Ascending aorta (tissue), 2 donors: ENCODE measurements at regions not wholly inside any gene's neighbourhood (a gene's known extent, or its start where the extent isn't known, plus 50 kb on each side); places are given as distances from the start of the nearest gene placed in this dataset.

Source experiments
- DNase-seq, 2 donors: peaks; one replicate each; pipeline ENCODE4 v3.0.0-alpha.2; 2019; ENCODE audit warnings: low spot score in 2 of 2
- H3K27ac ChIP-seq, 2 donors: fragments of 200-600 bp; sonication (generic); one replicate each; pipeline ENCODE4 v1.5.1; 2016 to 2017; ENCODE audit warnings: mild to moderate bottlenecking in 1 of 2
- H3K27me3 ChIP-seq: fragments of 200-600 bp; sonication (generic); one replicate; pipeline ENCODE4 v1.5.1; 2017
- H3K36me3 ChIP-seq, 2 donors: fragments of 200-600 bp; sonication (generic); one replicate each; pipeline ENCODE4 v1.5.1; 2016
- H3K4me1 ChIP-seq, 2 donors: fragments of 200-600 bp; sonication (generic); one replicate each; pipeline ENCODE4 v1.5.1; 2016 to 2017; ENCODE audit warnings: mild to moderate bottlenecking in 1 of 2
- H3K4me3 ChIP-seq, 2 donors: fragments of 200-600 bp; sonication (generic); one replicate each; pipeline ENCODE4 v1.5.1; 2016 to 2017; ENCODE audit warnings: mild to moderate bottlenecking in 1 of 2
- H3K9me3 ChIP-seq, 2 donors: fragments of 200-600 bp; sonication (generic); one replicate each; pipeline ENCODE4 v1.5.1; 2016
- intact Hi-C: fragments of 100-400 bp; cut with DNase I; formaldehyde crosslinking; loops from one replicate; pipeline ENCODE4 v1.15.1; 2023
- TF ChIP-seq, protein P1 (sequence below), 3 experiments: fragments of 200-600 bp in 2 of 3; fragments of 450-650 bp in 1 of 3; sonication (generic) in 2 of 3; IDR thresholded peaks; one replicate each; pipeline ENCODE4 v1.5.1; 2016 to 2019; ENCODE audit warnings: antibody characterized with exemption in 3 of 3, mild to moderate bottlenecking in 1 of 3, moderate library complexity in 1 of 3

DNA sequence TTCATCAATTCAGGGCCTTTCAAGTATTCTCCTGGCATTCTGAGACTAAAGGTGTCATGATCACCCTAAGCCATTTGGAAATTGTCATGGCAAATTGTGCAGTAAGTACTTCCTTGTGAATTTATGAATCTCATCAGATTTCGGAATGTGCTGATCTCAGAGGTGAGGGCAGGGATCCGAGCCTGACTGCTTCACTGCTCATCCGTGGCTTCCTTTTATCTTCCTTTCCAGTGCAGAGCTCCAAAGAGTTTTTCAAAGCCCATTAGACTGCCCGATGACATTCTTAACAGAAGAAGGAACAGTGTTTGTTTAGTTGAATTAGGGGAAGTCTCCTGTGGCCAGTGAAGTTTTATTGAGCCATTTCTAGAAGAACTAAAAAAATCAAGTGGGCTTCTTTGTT lies 182.8 kb upstream of the GDNF start:
- H3K27me3 ChIP-seq: no peaks in the 10 kb centered on the region
- no peak overlapping the region for H3K27ac ChIP-seq
- TF ChIP-seq, protein P1, sequence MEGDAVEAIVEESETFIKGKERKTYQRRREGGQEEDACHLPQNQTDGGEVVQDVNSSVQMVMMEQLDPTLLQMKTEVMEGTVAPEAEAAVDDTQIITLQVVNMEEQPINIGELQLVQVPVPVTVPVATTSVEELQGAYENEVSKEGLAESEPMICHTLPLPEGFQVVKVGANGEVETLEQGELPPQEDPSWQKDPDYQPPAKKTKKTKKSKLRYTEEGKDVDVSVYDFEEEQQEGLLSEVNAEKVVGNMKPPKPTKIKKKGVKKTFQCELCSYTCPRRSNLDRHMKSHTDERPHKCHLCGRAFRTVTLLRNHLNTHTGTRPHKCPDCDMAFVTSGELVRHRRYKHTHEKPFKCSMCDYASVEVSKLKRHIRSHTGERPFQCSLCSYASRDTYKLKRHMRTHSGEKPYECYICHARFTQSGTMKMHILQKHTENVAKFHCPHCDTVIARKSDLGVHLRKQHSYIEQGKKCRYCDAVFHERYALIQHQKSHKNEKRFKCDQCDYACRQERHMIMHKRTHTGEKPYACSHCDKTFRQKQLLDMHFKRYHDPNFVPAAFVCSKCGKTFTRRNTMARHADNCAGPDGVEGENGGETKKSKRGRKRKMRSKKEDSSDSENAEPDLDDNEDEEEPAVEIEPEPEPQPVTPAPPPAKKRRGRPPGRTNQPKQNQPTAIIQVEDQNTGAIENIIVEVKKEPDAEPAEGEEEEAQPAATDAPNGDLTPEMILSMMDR (IDR thresholded peaks at IDR 0.05): no peak
- intact Hi-C loops: no loop called here
- no peaks in the 10 kb centered on the region for H3K4me1 ChIP-seq
- H3K36me3 ChIP-seq: no peaks in the 10 kb centered on the region
- DNase-seq: no peak
- no peaks in the 10 kb centered on the region for H3K9me3 ChIP-seq
- no peak overlapping the region for H3K4me3 ChIP-seq

DNA sequence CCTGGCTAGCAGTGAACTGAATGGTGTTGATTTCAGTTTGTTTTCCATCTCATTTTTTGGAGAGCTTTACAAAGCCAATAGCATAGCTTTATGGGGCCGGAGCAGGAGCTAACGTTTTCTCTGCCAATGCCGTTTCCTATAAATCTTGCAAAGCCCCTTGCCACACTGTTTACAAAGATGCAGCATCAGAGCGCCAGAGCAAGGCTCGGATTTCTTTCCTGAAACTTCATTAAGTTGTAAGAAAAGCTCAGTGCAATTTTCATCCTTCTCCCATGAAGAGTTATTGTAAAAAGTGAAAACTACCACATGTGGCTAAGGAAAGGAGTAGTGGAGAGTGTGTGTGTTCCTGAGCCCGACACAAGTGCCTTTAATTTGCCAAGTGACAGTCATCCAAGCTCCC lies 178.2 kb upstream of the GDNF start:
- no peaks in the 10 kb centered on the region for H3K27me3 ChIP-seq
- no peaks in the 10 kb centered on the region for H3K4me1 ChIP-seq
- no peak for DNase-seq
- no peaks in the 10 kb centered on the region for H3K36me3 ChIP-seq
- TF ChIP-seq, protein P1 (IDR thresholded peaks at IDR 0.05): no peak
- no peak overlapping the region for H3K27ac ChIP-seq
- intact Hi-C loops: no loop called here
- no peaks in the 10 kb centered on the region for H3K9me3 ChIP-seq
- no peak overlapping the region for H3K4me3 ChIP-seq

DNA sequence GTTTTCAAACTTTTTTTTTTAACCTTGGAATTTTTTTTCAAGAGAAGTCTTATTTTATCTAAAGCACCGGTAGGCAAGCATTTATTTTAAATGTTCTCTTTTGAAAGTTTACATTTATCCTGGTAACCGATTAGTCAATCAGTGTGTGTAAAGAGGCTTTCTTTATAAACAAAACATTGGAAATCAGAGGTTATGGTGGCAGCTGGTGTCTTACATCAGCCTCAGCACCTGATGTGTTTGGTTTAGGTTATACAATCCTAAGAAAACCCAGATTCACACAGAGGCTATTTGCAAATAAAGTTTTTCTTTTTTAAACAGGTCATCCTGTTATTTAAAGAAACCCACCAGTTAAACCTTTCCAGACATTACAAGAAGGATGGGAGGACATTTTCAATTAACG lies 173.3 kb upstream of the GDNF start:
- no peak for DNase-seq
- no peaks in the 10 kb centered on the region for H3K4me1 ChIP-seq
- intact Hi-C loops: no loop called here
- H3K27ac ChIP-seq: no peak overlapping the region
- no peaks in the 10 kb centered on the region for H3K36me3 ChIP-seq
- no peak overlapping the region for H3K4me3 ChIP-seq
- no peaks in the 10 kb centered on the region for H3K27me3 ChIP-seq
- TF ChIP-seq, protein P1 (IDR thresholded peaks at IDR 0.05): no peak
- H3K9me3 ChIP-seq: no peaks in the 10 kb centered on the region

DNA sequence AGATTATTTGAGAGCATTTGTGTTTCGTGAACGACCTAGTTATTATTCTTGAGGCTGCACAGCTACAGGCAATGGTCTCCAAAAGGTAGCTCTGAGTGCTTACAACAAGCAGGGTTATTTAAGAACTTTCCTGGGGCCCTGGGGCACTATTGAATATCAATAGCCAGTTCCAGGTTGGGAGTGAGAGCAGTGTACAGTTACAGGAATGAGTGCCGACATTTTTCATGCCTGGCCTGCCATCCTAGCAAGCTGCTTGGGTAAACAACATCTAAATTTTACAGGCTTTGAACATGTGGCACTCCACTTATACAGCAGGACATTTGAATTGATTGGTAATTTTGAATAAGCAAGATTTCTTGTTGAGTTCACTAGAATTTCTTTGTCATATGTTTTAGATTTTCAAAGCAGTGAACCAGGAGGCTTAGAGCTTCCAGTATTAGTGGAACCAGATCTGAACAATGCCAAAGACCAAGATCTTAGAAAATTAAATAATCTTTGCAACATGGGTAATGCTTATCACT lies 171.9 kb upstream of the GDNF start:
- intact Hi-C loops: no loop called here
- no peaks in the 10 kb centered on the region for H3K9me3 ChIP-seq

DNA sequence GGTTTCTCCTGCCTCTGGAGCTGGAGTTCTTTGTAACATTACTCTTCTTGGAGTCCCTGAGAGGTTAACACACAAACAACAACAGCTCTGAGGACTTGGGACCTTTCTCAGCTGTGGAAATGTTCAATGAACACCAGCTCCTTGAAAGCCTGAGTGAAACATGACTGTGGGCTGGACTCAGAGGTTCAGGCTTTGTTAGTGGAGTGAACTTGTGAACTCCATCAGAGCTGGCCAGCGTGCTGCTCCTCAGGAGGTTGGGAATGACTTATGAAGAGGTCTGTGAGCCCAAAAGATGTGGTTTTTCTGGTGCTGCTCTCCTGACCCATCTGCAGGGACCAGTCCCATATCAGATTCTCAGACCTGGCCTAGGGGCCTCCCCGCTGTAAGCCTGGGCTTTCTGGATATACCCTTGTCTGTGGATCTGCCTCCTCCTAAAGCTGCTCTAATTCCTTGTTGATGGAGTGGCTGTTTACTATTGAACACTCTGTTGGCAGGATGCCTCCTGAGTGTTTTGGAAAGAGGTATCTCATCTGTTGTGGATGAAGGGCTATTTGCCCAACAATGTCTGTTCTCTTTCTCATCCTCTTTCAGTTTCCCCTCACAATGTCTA lies 170.0 kb upstream of the GDNF start:
- Histone ChIP-seq H3K4me1 (no peaks in the 10 kb centered on the region), H3K27ac (no peak overlapping the region), H3K4me3 (no peak overlapping the region), H3K9me3 (no peaks in the 10 kb centered on the region), H3K27me3 (no peaks in the 10 kb centered on the region), H3K36me3 (no peaks in the 10 kb centered on the region)
- intact Hi-C loops: no loop called here
- no peak for DNase-seq
- TF ChIP-seq, protein P1 (IDR thresholded peaks at IDR 0.05): no peak

More for the DNA sequence above, 171.9 kb upstream of the GDNF start:
- no peak for DNase-seq
- no peaks in the 10 kb centered on the region for H3K27me3 ChIP-seq
- H3K36me3 ChIP-seq: no peaks in the 10 kb centered on the region
- no peak overlapping the region for H3K27ac ChIP-seq
- TF ChIP-seq, protein P1 (IDR thresholded peaks at IDR 0.05): no peak
- H3K4me1 ChIP-seq: no peaks in the 10 kb centered on the region
- H3K4me3 ChIP-seq: no peak overlapping the region

DNA sequence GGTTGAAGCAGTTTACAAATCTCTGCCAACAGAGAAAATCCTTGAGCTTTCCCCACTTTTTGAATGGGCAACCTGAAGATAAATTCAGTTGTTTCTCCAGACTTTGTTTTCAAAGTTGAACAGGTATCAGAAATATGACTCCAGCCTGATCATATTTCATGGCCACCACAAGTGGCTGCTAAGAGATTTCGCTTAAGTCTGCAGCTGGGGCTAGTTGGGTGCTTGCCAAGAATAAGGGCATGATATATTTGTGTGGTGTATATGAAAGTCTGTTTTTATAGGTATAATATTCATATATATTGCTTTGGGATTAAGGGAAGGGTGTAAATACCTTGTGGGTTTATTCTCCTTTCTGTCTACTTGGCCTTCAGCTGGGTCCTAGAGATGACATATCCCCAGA lies 168.4 kb upstream of the GDNF start:
- intact Hi-C loops: no loop called here
- Histone ChIP-seq H3K9me3 (no peaks in the 10 kb centered on the region), H3K27ac (no peak overlapping the region), H3K27me3 (no peaks in the 10 kb centered on the region), H3K4me3 (no peak overlapping the region), H3K4me1 (no peaks in the 10 kb centered on the region), H3K36me3 (no peaks in the 10 kb centered on the region)
- no peak for DNase-seq
- TF ChIP-seq, protein P1 (IDR thresholded peaks at IDR 0.05): no peak
